T-helper 1 cell (primary cell): ENCODE measurements at regions not wholly inside any gene's neighbourhood (a gene's known extent, or its start where the extent isn't known, plus 50 kb on each side); places are given as distances from the start of the nearest gene placed in this dataset.
"Not testable (repeated sequence)": the region's sequence is repeated elsewhere in the genome, so short reads cannot be mapped to it uniquely, and the experiment has no call there.

ENCODE experiments used
- DNase-seq, 5 donors: peaks; one replicate each; pipeline ENCODE4 v3.0.0-alpha.2; 2012 to 2020

DNA sequence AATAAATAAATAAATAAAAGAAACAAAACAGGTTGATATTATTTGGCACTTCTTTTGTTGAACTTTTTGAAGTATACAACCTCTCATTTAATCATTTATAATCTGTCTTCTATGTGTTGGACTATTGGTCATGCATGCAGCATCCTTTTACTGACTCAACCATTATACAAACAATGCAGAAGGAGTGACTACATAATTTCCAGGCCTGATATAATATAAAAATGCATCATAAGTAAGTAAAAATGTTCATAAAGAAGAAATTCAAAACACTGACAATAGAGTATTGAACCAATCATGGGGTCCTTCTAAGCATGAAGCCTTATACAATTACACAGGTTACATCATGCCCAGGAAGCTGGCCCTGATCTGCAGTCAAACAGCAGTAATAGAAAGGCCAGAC lies 141.5 kb upstream of the FN1 start:
- DNase-seq, result no peak

GRCh38 chr2:215576572-215576971 lies 140.7 kb upstream of the FN1 start:
- no peak for DNase-seq

DNA sequence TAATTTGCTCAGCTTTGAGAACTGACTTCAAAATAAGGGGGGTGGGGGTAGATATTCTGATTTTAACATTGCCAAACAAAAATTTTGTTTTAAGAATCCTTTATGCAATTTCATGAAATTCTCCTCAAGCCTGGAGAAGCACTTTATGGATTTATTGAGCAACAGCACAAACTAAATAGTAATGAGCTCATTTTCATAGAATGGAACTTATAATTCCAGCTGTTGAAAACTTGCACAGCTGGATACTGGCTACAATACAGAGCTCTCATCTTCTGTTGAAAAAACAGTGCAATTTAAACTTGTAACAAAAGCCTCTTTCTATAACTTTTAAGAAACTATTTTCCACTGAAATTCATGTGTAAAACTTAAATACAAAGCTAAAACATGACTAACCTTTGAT lies 137.6 kb upstream of the FN1 start:
- no peak for DNase-seq

DNA sequence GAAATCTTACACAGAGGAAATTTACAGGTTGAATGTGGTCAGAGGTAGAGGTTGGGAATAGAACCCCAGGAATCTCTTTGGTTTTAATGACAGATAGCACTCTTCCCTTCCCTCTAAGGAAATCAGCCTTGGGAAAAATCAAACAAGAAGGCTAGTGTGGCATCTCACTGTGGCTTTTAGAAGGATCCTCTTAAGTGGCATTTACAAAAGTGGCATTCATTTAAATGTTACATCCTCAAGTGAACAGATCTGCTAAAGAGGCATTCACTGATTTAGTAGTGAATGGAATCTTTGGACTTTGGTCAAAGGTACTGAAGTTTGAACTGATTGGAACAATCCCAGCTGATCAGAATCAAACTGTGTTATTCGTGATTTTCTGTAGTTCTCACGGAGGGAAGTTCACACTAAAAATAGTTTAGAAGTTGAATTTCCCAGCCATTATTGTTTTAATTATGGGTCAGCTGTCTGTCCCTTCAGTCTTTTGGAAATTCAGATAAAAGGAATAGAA lies 136.5 kb upstream of the FN1 start:
- no peak for DNase-seq

DNA sequence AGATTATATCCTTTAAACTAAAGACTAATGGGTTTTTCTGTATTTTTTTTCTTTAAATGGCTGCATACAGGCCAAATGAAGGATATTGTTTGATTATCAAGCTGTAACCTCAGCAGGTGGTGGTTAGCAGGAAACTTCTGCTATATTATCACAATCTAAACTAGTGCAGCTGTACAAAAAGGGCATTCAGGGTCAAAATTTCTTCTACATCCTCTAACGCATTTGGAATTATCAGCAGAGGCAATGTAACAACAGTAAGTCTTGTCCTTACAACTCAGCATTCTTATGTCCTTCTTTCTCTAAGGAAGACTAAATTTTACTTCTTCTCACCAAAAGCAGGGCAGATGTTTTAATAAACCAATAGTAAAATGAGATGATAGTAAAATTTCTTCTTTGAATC lies 135.8 kb upstream of the FN1 start:
- no peak for DNase-seq

- DNase-seq, result no peak
Observed at GRCh38 chr2:215567504-215567903, 131.6 kb upstream of the FN1 start.

DNA sequence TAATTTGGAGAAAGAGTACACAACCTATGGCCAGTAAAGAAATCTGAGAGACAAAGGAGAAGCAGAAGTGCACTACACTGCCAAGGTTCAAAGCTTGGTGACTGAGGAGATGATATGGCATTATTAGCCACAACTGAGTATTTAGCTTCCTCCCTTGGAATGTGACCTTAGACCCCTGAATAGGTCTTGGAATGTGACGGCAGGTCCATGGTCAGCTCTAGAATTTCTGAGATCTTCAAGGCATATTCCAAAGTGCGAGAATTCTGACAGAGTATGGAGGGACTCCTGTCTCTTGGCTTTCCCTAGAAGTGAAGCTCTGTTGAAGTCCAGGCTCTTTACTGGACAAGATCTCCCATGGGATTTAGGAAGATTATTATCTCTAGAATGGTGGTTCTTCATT lies 130.0 kb upstream of the FN1 start:
- no peak for DNase-seq

GRCh38 chr2:215557701-215558100 lies 121.8 kb upstream of the FN1 start:
- no peak for DNase-seq

DNA sequence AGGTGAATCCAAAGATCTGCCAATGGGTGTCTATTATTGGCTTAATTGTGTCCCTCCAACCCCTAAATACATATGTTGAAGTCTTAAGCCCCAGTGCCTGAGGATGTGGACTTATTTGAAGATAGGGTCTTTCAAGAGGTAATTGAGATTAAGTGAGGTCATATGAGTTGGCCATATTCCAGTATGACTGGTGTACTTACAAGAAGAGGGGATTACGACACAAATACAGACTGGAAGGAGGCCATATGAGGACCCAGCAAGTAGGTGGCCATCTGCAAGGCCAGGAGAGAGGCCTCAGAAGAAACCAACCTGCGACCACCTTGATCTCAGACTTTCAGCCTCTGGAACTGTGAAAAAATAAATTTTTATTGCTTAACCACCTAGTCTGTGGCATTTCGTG lies 121.1 kb upstream of the FN1 start:
- no peak for DNase-seq

- no peak for DNase-seq
Observed at GRCh38 chr2:215554689-215555498, 119.0 kb upstream of the FN1 start.

DNA sequence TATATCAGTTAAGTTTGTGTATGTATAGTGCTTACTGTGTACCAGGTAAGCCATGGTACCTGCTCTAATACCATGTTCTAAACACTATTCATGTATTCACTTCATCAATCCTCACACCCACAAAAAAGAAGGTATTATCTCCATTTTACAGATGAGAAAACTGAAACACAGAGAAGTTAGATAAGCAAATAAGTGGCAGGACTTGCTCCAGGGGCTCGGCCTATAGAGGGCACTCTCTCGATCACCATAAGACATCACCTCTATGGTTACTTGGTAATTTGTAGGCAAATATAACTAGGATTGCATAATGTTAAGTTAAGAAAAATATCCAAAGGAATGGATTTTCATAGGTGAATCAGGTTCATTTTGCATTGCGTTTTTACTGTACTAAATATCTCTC lies 118.1 kb upstream of the FN1 start:
- no peak for DNase-seq

GRCh38 chr2:215552144-215552580 lies 116.3 kb upstream of the FN1 start:
- DNase-seq, result no peak

DNA sequence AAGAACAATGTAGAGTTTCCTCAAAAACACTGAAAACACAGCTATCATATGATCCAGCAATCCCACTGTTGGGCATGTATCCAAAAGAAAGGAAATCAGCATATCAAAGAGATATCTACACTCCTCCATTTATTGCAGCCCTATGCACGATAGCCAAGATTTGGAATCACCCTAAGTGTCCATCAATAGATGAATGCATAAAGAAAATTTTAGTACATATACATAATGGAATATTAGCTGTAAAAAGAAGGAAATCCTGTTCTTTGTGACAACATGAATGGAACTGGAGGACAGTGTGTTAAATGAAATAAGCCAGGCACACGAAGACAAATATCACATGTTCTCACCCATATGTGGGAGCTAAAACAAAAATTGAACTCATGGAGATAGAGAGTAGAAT lies 114.5 kb upstream of the FN1 start:
- DNase-seq, result no peak

GRCh38 chr2:215548714-215549113 lies 112.8 kb upstream of the FN1 start:
- no peak for DNase-seq

GRCh38 chr2:215542690-215543089 lies 106.8 kb upstream of the FN1 start:
- DNase-seq, result no peak

GRCh38 chr2:215540658-215541057 lies 104.8 kb upstream of the FN1 start:
- no peak for DNase-seq

GRCh38 chr2:215537611-215538010 lies 101.7 kb upstream of the FN1 start:
- no peak for DNase-seq

GRCh38 chr2:215536510-215536909 lies 100.6 kb upstream of the FN1 start:
- DNase-seq, result no peak

DNA sequence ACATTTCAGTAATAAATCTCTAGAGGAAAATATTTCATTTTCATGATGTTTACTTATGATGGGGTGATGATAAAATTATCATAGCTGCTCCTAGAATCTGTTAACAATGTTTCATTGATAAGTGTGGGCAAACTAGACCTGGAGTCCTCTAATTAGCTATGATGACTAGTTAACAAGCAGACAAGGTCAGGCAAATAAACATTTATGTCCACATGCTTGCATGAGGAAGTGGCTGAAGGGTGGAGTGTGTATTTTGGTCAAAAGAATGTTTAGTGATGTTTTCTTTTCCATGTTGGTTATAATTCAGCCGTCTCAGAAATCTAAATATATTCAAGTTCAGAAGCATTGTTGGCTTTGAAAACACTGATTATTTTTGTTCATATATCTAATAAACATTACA lies 99.9 kb upstream of the FN1 start:
- DNase-seq, result no peak

GRCh38 chr2:215535125-215535668 lies 99.3 kb upstream of the FN1 start:
- DNase-seq, result no peak

- not testable (repeated sequence) for DNase-seq
Observed at GRCh38 chr2:215533716-215534115, 97.8 kb upstream of the FN1 start.

GRCh38 chr2:215532844-215533243 lies 97.0 kb upstream of the FN1 start:
- DNase-seq, result no peak

DNA sequence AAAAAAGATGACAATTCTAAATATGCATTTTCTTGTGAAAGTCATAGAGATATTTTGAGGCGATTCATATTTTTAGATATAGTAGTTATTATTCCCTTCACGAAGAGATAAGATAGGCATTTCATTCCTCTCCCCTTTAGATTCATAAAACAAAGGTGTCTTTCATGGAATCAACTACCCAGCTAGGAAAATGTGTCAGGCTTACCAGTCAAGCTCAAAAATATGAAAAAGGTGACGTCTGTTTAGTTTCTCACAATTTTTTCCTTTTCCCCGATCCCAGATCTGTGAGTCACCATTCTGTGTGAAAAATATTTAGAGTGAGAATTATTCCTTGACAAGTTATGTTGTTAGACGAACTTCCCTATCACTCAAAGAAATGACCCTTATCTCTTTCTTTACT lies 95.4 kb upstream of the FN1 start:
- DNase-seq, result no peak

- no peak for DNase-seq
Observed at GRCh38 chr2:215530191-215530968, 94.5 kb upstream of the FN1 start.
